Left colon (tissue), 2 donors: ENCODE measurements at regions not wholly inside any gene's neighbourhood (a gene's known extent, or its start where the extent isn't known, plus 50 kb on each side); places are given as distances from the start of the nearest gene placed in this dataset.

Source experiments
- ATAC-seq: fragments of 200-7000 bp; cut with Tn5 transposase; one replicate; pipeline ENCODE4 v1.9.1; 2020; ENCODE audit warnings: mild to moderate bottlenecking, moderate library complexity
- DNase-seq, 2 donors: peaks; one replicate each; pipeline ENCODE4 v3.0.0-alpha.2; 2020
- intact Hi-C, 2 donors: fragments of 100-400 bp; cut with DNase I in 1 of 2; cut with micrococcal nuclease in 1 of 2; formaldehyde crosslinking; loops; one replicate each; pipeline versions ENCODE4 v1.11.2 to v1.14.0; 2022; cut with DNase I, micrococcal nuclease
- donor health status: DM: no; HTN: no; CAD: no.
- donor health status: DM: yes; HTN: yes; CAD: no.

- intact Hi-C loops, result no loop called here
These were observed 350.8 kb downstream of the PTPRU start for GRCh38 chr1:29586991-29587745.

GRCh38 chr1:29586215-29586614 is 349.9 kb downstream of the PTPRU start:
- intact Hi-C loops, result no loop called here
- ATAC-seq, result no peak
- DNase-seq, result no peak

More at GRCh38 chr1:29586991-29587745, 350.8 kb downstream of the PTPRU start:
- ATAC-seq, result no peak
- no peak for DNase-seq

- DNase-seq (no peak), ATAC-seq (no peak)
- intact Hi-C loops, result no loop called here
These were observed 349.3 kb downstream of the PTPRU start for GRCh38 chr1:29585656-29586055.

- intact Hi-C loops, result no loop called here
- ATAC-seq, result no peak
These were observed 348.9 kb downstream of the PTPRU start for GRCh38 chr1:29585201-29585600.

GRCh38 chr1:29584776-29585175 is 348.5 kb downstream of the PTPRU start:
- intact Hi-C loops, result no loop called here
- DNase-seq (no peak), ATAC-seq (no peak)

More at GRCh38 chr1:29585201-29585600, 348.9 kb downstream of the PTPRU start:
- DNase-seq, result no peak

GRCh38 chr1:29584362-29584761 is 348.0 kb downstream of the PTPRU start:
- intact Hi-C loops, result no loop called here
- ATAC-seq (no peak), DNase-seq (no peak)

- intact Hi-C loops, result no loop called here
- DNase-seq (no peak), ATAC-seq (no peak)
These were observed 347.4 kb downstream of the PTPRU start for GRCh38 chr1:29583727-29584126.

GRCh38 chr1:29581256-29581655 is 344.9 kb downstream of the PTPRU start:
- ATAC-seq (no peak), DNase-seq (no peak)
- intact Hi-C loops, result no loop called here

GRCh38 chr1:29579821-29580425 is 343.6 kb downstream of the PTPRU start:
- intact Hi-C loops, result no loop called here
- no peak for ATAC-seq
- DNase-seq, result no peak

GRCh38 chr1:29577512-29577911 is 341.2 kb downstream of the PTPRU start:
- intact Hi-C loops, result no loop called here
- ATAC-seq (no peak), DNase-seq (no peak)

GRCh38 chr1:29576510-29576909 is 340.2 kb downstream of the PTPRU start:
- intact Hi-C loops, result no loop called here
- no peak for DNase-seq
- ATAC-seq, result no peak

GRCh38 chr1:29575826-29576225 is 339.5 kb downstream of the PTPRU start:
- intact Hi-C loops, result no loop called here
- no peak for DNase-seq

GRCh38 chr1:29575277-29575676 is 339.0 kb downstream of the PTPRU start:
- intact Hi-C loops, result no loop called here
- ATAC-seq (no peak), DNase-seq (no peak)

More at GRCh38 chr1:29575826-29576225, 339.5 kb downstream of the PTPRU start:
- ATAC-seq, result no peak

- ATAC-seq (no peak), DNase-seq (no peak)
- intact Hi-C loops, result no loop called here
These were observed 338.5 kb downstream of the PTPRU start for GRCh38 chr1:29574871-29575270.

GRCh38 chr1:29569971-29570634 is 333.8 kb downstream of the PTPRU start:
- ATAC-seq (no peak), DNase-seq (no peak)
- intact Hi-C loops, result no loop called here

- no peak for DNase-seq
- intact Hi-C loops, result no loop called here
- ATAC-seq, result no peak
These were observed 330.9 kb downstream of the PTPRU start for GRCh38 chr1:29567257-29567656.

- intact Hi-C loops, result no loop called here
- ATAC-seq, result no peak
These were observed 329.2 kb downstream of the PTPRU start for GRCh38 chr1:29565490-29565889.

GRCh38 chr1:29563571-29563970 is 327.2 kb downstream of the PTPRU start:
- DNase-seq, result no peak
- ATAC-seq, result no peak
- intact Hi-C loops, result no loop called here

More at GRCh38 chr1:29565490-29565889, 329.2 kb downstream of the PTPRU start:
- DNase-seq, result no peak

GRCh38 chr1:29563092-29563491 is 326.8 kb downstream of the PTPRU start:
- ATAC-seq (no peak), DNase-seq (no peak)
- intact Hi-C loops, result no loop called here

GRCh38 chr1:29559056-29559455 is 322.7 kb downstream of the PTPRU start:
- ATAC-seq, result no peak

More at GRCh38 chr1:29559056-29559455, 322.7 kb downstream of the PTPRU start:
- intact Hi-C loops, result no loop called here
- DNase-seq, result no peak
